Epithelial cell of prostate (primary cell): ENCODE measurements at regions not wholly inside any gene's neighbourhood (a gene's known extent, or its start where the extent isn't known, plus 50 kb on each side); places are given as distances from the start of the nearest gene placed in this dataset.
"Not testable (repeated sequence)": the region's sequence is repeated elsewhere in the genome, so short reads cannot be mapped to it uniquely, and the experiment has no call there.

Source experiments
- DNase-seq: peaks from one replicate; pipeline ENCODE4 v3.0.0-alpha.2; 2011; ENCODE audit warnings: low read depth, low spot score
- H3K27ac ChIP-seq: fragments of 450-650 bp; 2 replicates; pipeline ENCODE4 v1.5.1; 2017; ENCODE audit warnings: mild to moderate bottlenecking

- no peak for DNase-seq
- H3K27ac ChIP-seq: peak overlapping the region; percentile 8
These were observed 542.6 kb upstream of the LRRN3 start for GRCh38 chr7:110548372-110548771.

GRCh38 chr7:110557136-110557535 is 533.8 kb upstream of the LRRN3 start:
- DNase-seq: no peak

GRCh38 chr7:110563286-110563685 is 527.6 kb upstream of the LRRN3 start:
- DNase-seq: not testable (repeated sequence)
- H3K27ac ChIP-seq: peak overlapping the region; percentile 31

More at GRCh38 chr7:110557136-110557535, 533.8 kb upstream of the LRRN3 start:
- no peak overlapping the region for H3K27ac ChIP-seq

- no peak for DNase-seq
- no peak overlapping the region for H3K27ac ChIP-seq
These were observed 526.7 kb upstream of the LRRN3 start for GRCh38 chr7:110564246-110564645.

GRCh38 chr7:110568388-110568787 is 522.5 kb upstream of the LRRN3 start:
- H3K27ac ChIP-seq: peak overlapping the region; percentile 45

GRCh38 chr7:110568932-110569331 is 522.0 kb upstream of the LRRN3 start:
- no peak for DNase-seq
- peak overlapping the region; percentile 45 for H3K27ac ChIP-seq

More at GRCh38 chr7:110568388-110568787, 522.5 kb upstream of the LRRN3 start:
- DNase-seq: peak; percentile 18

GRCh38 chr7:110569486-110570205 is 521.3 kb upstream of the LRRN3 start:
- peak overlapping the region; percentile 45 for H3K27ac ChIP-seq
- no peak for DNase-seq

- peak; percentile 18 for DNase-seq
- H3K27ac ChIP-seq: peak overlapping the region; percentile 63
These were observed 516.9 kb upstream of the LRRN3 start for GRCh38 chr7:110573862-110574528.

GRCh38 chr7:110587294-110587693 is 503.6 kb upstream of the LRRN3 start:
- no peak for DNase-seq
- H3K27ac ChIP-seq: no peak overlapping the region

- no peak for DNase-seq
- no peak overlapping the region for H3K27ac ChIP-seq
These were observed 500.5 kb upstream of the LRRN3 start for GRCh38 chr7:110590415-110590814.

GRCh38 chr7:110591341-110591740 is 499.6 kb upstream of the LRRN3 start:
- DNase-seq: no peak
- no peak overlapping the region for H3K27ac ChIP-seq

- H3K27ac ChIP-seq: no peak overlapping the region
These were observed 498.4 kb upstream of the LRRN3 start for GRCh38 chr7:110592557-110592956.

GRCh38 chr7:110593355-110593754 is 497.6 kb upstream of the LRRN3 start:
- DNase-seq: no peak

More at GRCh38 chr7:110592557-110592956, 498.4 kb upstream of the LRRN3 start:
- DNase-seq: no peak

GRCh38 chr7:110595694-110596093 is 495.2 kb upstream of the LRRN3 start:
- DNase-seq: no peak
- no peak overlapping the region for H3K27ac ChIP-seq

More at GRCh38 chr7:110593355-110593754, 497.6 kb upstream of the LRRN3 start:
- no peak overlapping the region for H3K27ac ChIP-seq

- DNase-seq: no peak
- no peak overlapping the region for H3K27ac ChIP-seq
These were observed 490.0 kb upstream of the LRRN3 start for GRCh38 chr7:110600956-110601355.

- no peak for DNase-seq
- H3K27ac ChIP-seq: no peak overlapping the region
These were observed 489.2 kb upstream of the LRRN3 start for GRCh38 chr7:110601710-110602109.

GRCh38 chr7:110604206-110604605 is 486.7 kb upstream of the LRRN3 start:
- no peak for DNase-seq
- H3K27ac ChIP-seq: no peak overlapping the region

GRCh38 chr7:110604885-110605284 is 486.0 kb upstream of the LRRN3 start:
- H3K27ac ChIP-seq: no peak overlapping the region
- DNase-seq: no peak

- no peak for DNase-seq
These were observed 483.7 kb upstream of the LRRN3 start for GRCh38 chr7:110607050-110607857.

GRCh38 chr7:110609336-110609735 is 481.6 kb upstream of the LRRN3 start:
- no peak for DNase-seq
- H3K27ac ChIP-seq: no peak overlapping the region

More at GRCh38 chr7:110607050-110607857, 483.7 kb upstream of the LRRN3 start:
- H3K27ac ChIP-seq: no peak overlapping the region

- no peak for DNase-seq
- H3K27ac ChIP-seq: no peak overlapping the region
These were observed 478.2 kb upstream of the LRRN3 start for GRCh38 chr7:110612680-110613079.
